SK-N-MC (cell line): ENCODE measurements at regions not wholly inside any gene's neighbourhood (a gene's known extent, or its start where the extent isn't known, plus 50 kb on each side); places are given as distances from the start of the nearest gene placed in this dataset.

Experiments
- DNase-seq: peaks from one replicate; pipeline ENCODE4 v3.0.0-alpha.2; 2011; ENCODE audit warnings: low read depth, low spot score
- H3K27ac ChIP-seq: fragments of 200-600 bp; sonication (generic); 2 replicates; pipeline ENCODE4 v1.5.1; 2016; ENCODE audit warnings: mixed run types
- H3K36me3 ChIP-seq: fragments of 200-600 bp; sonication (generic); 2 replicates; pipeline ENCODE4 v1.6.1; 2017; ENCODE audit warnings: antibody characterized with exemption, low read length, mixed read lengths; ENCODE audit not compliant: insufficient read depth
- H3K4me3 ChIP-seq: fragments of 200-600 bp; sonication (generic); 2 replicates; pipeline ENCODE4 v1.5.1; 2016
- H3K9ac ChIP-seq: fragments of 200-600 bp; sonication (generic); 2 replicates; pipeline ENCODE4 v1.8.0; 2017; ENCODE audit warnings: mixed run types, mixed read lengths; ENCODE audit not compliant: insufficient read length
- H3K9me3 ChIP-seq: fragments of 200-600 bp; sonication (generic); 2 replicates; pipeline ENCODE4 v1.6.1; 2017; ENCODE audit warnings: low read depth, mild to moderate bottlenecking, antibody characterized with exemption, low read length, moderate library complexity, mixed read lengths
- EZH2 ChIP-seq: fragments of 200-600 bp; sonication (generic); IDR thresholded peaks from one replicate; pipeline ENCODE4 v1.6.1; 2017; ENCODE audit warnings: antibody characterized with exemption
- FOXP2 ChIP-seq: optimal IDR thresholded peaks from 2 replicates; pipeline ENCODE3; 2011; ENCODE audit warnings: mild to moderate bottlenecking, moderate library complexity; ENCODE audit not compliant: insufficient read depth; ENCODE audit errors: extremely low read length, control extremely low read depth
- POLR2AphosphoS5 ChIP-seq: IDR thresholded peaks from 2 replicates; pipeline ENCODE4 v1.6.1; 2012; ENCODE audit warnings: mild to moderate bottlenecking, low read depth, low read length, borderline replicate concordance

- TF ChIP-seq FOXP2 (no peak), EZH2 (no peak), POLR2AphosphoS5 (no peak)
- H3K4me3 ChIP-seq: no peak overlapping the region
- no peaks in the 10 kb centered on the region for H3K36me3 ChIP-seq
- H3K9ac ChIP-seq: no peak overlapping the region
- DNase-seq: no peak
- no peak overlapping the region for H3K27ac ChIP-seq
- no peaks in the 10 kb centered on the region for H3K9me3 ChIP-seq
Measured at GRCh38 chr4:66606908-66607307, 936.6 kb upstream of the EPHA5 start.

- Histone ChIP-seq H3K9ac (no peak overlapping the region), H3K9me3 (no peaks in the 10 kb centered on the region), H3K27ac (no peak overlapping the region), H3K4me3 (no peak overlapping the region), H3K36me3 (no peaks in the 10 kb centered on the region)
- TF ChIP-seq POLR2AphosphoS5: no peak
- TF ChIP-seq EZH2: no peak
- no peak for TF ChIP-seq FOXP2
- DNase-seq: no peak
Measured at GRCh38 chr4:66606215-66606614, 935.9 kb upstream of the EPHA5 start.

GRCh38 chr4:66604192-66604591, 933.9 kb upstream of the EPHA5 start:
- no peaks in the 10 kb centered on the region for H3K36me3 ChIP-seq
- no peak overlapping the region for H3K9ac ChIP-seq
- TF ChIP-seq FOXP2 (no peak), POLR2AphosphoS5 (no peak), EZH2 (no peak)
- no peak overlapping the region for H3K27ac ChIP-seq
- no peak overlapping the region for H3K4me3 ChIP-seq
- no peaks in the 10 kb centered on the region for H3K9me3 ChIP-seq
- DNase-seq: no peak

GRCh38 chr4:66602622-66603021, 932.3 kb upstream of the EPHA5 start:
- Histone ChIP-seq H3K9me3 (no peaks in the 10 kb centered on the region), H3K36me3 (no peaks in the 10 kb centered on the region), H3K9ac (no peak overlapping the region), H3K27ac (no peak overlapping the region), H3K4me3 (no peak overlapping the region)
- no peak for DNase-seq
- TF ChIP-seq POLR2AphosphoS5 (no peak), EZH2 (no peak), FOXP2 (no peak)

GRCh38 chr4:66591968-66592367, 921.7 kb upstream of the EPHA5 start:
- DNase-seq: no peak
- Histone ChIP-seq H3K9me3 (no peaks in the 10 kb centered on the region), H3K4me3 (no peak overlapping the region), H3K9ac (no peak overlapping the region), H3K27ac (no peak overlapping the region), H3K36me3 (no peaks in the 10 kb centered on the region)
- TF ChIP-seq POLR2AphosphoS5 (no peak), EZH2 (no peak), FOXP2 (no peak)

GRCh38 chr4:66590488-66591215, 920.4 kb upstream of the EPHA5 start:
- no peak for DNase-seq
- TF ChIP-seq POLR2AphosphoS5: no peak
- no peak for TF ChIP-seq EZH2
- TF ChIP-seq FOXP2: no peak
- H3K9ac ChIP-seq: no peak overlapping the region
- H3K27ac ChIP-seq: no peak overlapping the region
- H3K4me3 ChIP-seq: no peak overlapping the region
- no peaks in the 10 kb centered on the region for H3K36me3 ChIP-seq
- H3K9me3 ChIP-seq: no peaks in the 10 kb centered on the region

GRCh38 chr4:66589183-66589582, 918.9 kb upstream of the EPHA5 start:
- Histone ChIP-seq H3K36me3 (no peaks in the 10 kb centered on the region), H3K4me3 (no peak overlapping the region), H3K27ac (no peak overlapping the region), H3K9ac (no peak overlapping the region), H3K9me3 (no peaks in the 10 kb centered on the region)
- no peak for DNase-seq
- TF ChIP-seq POLR2AphosphoS5: no peak
- no peak for TF ChIP-seq FOXP2

GRCh38 chr4:66585767-66586166, 915.5 kb upstream of the EPHA5 start:
- no peaks in the 10 kb centered on the region for H3K9me3 ChIP-seq
- H3K9ac ChIP-seq: no peak overlapping the region
- no peak overlapping the region for H3K27ac ChIP-seq
- H3K36me3 ChIP-seq: no peaks in the 10 kb centered on the region
- no peak for TF ChIP-seq EZH2
- TF ChIP-seq POLR2AphosphoS5: no peak
- no peak for DNase-seq
- H3K4me3 ChIP-seq: no peak overlapping the region

GRCh38 chr4:66577922-66578321, 907.6 kb upstream of the EPHA5 start:
- Histone ChIP-seq H3K4me3 (no peak overlapping the region), H3K36me3 (no peaks in the 10 kb centered on the region), H3K9me3 (no peaks in the 10 kb centered on the region), H3K9ac (no peak overlapping the region), H3K27ac (no peak overlapping the region)
- TF ChIP-seq POLR2AphosphoS5: no peak
- no peak for TF ChIP-seq FOXP2
- no peak for DNase-seq
